Adrenal gland (tissue), 9 donors: ENCODE measurements at regions not wholly inside any gene's neighbourhood (a gene's known extent, or its start where the extent isn't known, plus 50 kb on each side); places are given as distances from the start of the nearest gene placed in this dataset.
A peak's percentile ranks its signal among the peaks of the same experiment; 100 is the strongest.
"Not testable (repeated sequence)": the region's sequence is repeated elsewhere in the genome, so short reads cannot be mapped to it uniquely, and the experiment has no call there.

ENCODE experiments used
- DNase-seq, 7 donors: peaks; one replicate each; pipeline ENCODE4 v3.0.0-alpha.2; 2019 to 2020
- H3K27ac ChIP-seq, 5 donors: fragments of 200-600 bp; sonication (generic) in 4 of 5; 1 replicate in 3 of 5; 2 replicates in 2 of 5; pipeline versions ENCODE4 v1.5.1 to v1.8.0; 2016 to 2020; ENCODE audit warnings: mild to moderate bottlenecking in 1 of 5
- H3K27me3 ChIP-seq: fragments of 200-600 bp; 2 replicates; pipeline ENCODE4 v1.8.0; 2021
- H3K36me3 ChIP-seq, 2 donors: fragments of 200-600 bp; replicated peaks in 1 of 2; 1 replicate in 1 of 2; 2 replicates in 1 of 2; pipeline versions ENCODE4 v1.5.1 to v1.8.0; 2018 to 2022
- H3K4me1 ChIP-seq, 2 donors: fragments of 200-600 bp; replicated peaks in 1 of 2; 1 replicate in 1 of 2; 2 replicates in 1 of 2; pipeline versions ENCODE4 v1.5.1 to v1.8.0; 2018 to 2021
- H3K4me3 ChIP-seq, 4 donors: fragments of 200-600 bp; sonication (generic) in 3 of 4; one replicate each; pipeline ENCODE4 v1.5.1; 2016 to 2018
- H3K9me3 ChIP-seq, 3 donors: fragments of 200-600 bp; sonication (generic) in 1 of 3; replicated peaks in 1 of 3; 1 replicate in 2 of 3; 2 replicates in 1 of 3; pipeline versions ENCODE4 v1.5.1 to v1.8.0; 2016 to 2021
- CTCF ChIP-seq, 6 experiments: fragments of 450-650 bp in 4 of 6; fragments of 200-600 bp in 2 of 6; sonication (generic) in 1 of 6; IDR thresholded peaks; 1 replicate in 5 of 6; 2 replicates in 1 of 6; pipeline versions ENCODE4 v1.5.1 to v1.8.0; 2016 to 2021; ENCODE audit warnings: antibody characterized with exemption in 6 of 6, mild to moderate bottlenecking in 2 of 6, moderate library complexity in 1 of 6
- POLR2A ChIP-seq, 2 donors: fragments of 450-650 bp; IDR thresholded peaks; one replicate each; pipeline ENCODE4 v1.6.1; 2017; ENCODE audit warnings: antibody characterized with exemption in 2 of 2, mild to moderate bottlenecking in 2 of 2, moderate library complexity in 1 of 2
- WGBS, 4 donors: extraction: QIAGEN DNeasy Blood & Tissue Kit in 2 of 4; methylation state at CpG; one replicate each; pipeline versions ENCODE4 v1.1.5 to v1.1.7; 2013 to 2017; 5-methylcytosine and 5-hydroxymethylcytosine counted together
- intact Hi-C, 2 donors: fragments of 100-400 bp; cut with DNase I; formaldehyde crosslinking; loops; one replicate each; pipeline versions ENCODE4 v1.14.1 to v1.15.0; 2022 to 2023
- donor health status: healthy with polysubstance abuse.
- donor health status: Bipolar disorder and iron deficiency.
- donor health status: DM: yes; HTN: yes; CAD: no.
- donor health status: DM: no; HTN: no; CAD: no.
- donor health status: DM: no; HTN: no; CAD: no.

- no peaks in the 10 kb centered on the region for H3K4me1 ChIP-seq
- no peak overlapping the region for H3K4me3 ChIP-seq
- H3K36me3 ChIP-seq = no peaks in the 10 kb centered on the region
- no peak overlapping the region for H3K27ac ChIP-seq
- TF ChIP-seq POLR2A (IDR thresholded peaks at IDR 0.05) (no peak), CTCF (IDR thresholded peaks at IDR 0.05) (no peak)
- no peaks in the 10 kb centered on the region for H3K27me3 ChIP-seq
- WGBS, 4 donors = 78 to 93% (median 85%) methylated on average over 1 of the region's 1 CpG
- intact Hi-C loops = no loop called here
- H3K9me3 ChIP-seq = no peaks in the 10 kb centered on the region
- no peak for DNase-seq
Measured at GRCh38 chr7:37578350-37578749, 105.2 kb upstream of the GPR141 start.

- intact Hi-C loops = no loop called here
- Histone ChIP-seq H3K4me1 (no peaks in the 10 kb centered on the region), H3K9me3 (no peaks in the 10 kb centered on the region), H3K36me3 (no peaks in the 10 kb centered on the region), H3K4me3 (no peak overlapping the region), H3K27me3 (no peaks in the 10 kb centered on the region), H3K27ac (no peak overlapping the region)
- no peak for TF ChIP-seq CTCF (IDR thresholded peaks at IDR 0.05)
- no peak for TF ChIP-seq POLR2A (IDR thresholded peaks at IDR 0.05)
- 85 to 89% (median 86%) methylated on average over 3 of the region's 3 CpGs for WGBS, 4 donors
- no peak for DNase-seq
Measured at GRCh38 chr7:37580376-37580775, 103.2 kb upstream of the GPR141 start.

GRCh38 chr7:37584651-37585463, 98.7 kb upstream of the GPR141 start:
- H3K27ac ChIP-seq, H3K4me1 ChIP-seq, H3K36me3 ChIP-seq, H3K9me3 ChIP-seq, H3K27me3 ChIP-seq, intact Hi-C loops, H3K4me3 ChIP-seq: not testable (repeated sequence)
- WGBS, 4 donors = 71 to 83% (median 80%) methylated on average over 4 of the region's 4 CpGs
- peak in 2 of 7 donors; percentile 9 to 11 for DNase-seq

- 52 to 71% (median 54%) methylated on average over 4 of the region's 4 CpGs for WGBS, 4 donors
Measured at GRCh38 chr7:37590824-37591223, 92.7 kb upstream of the GPR141 start.

More at GRCh38 chr7:37590824-37591223, 92.7 kb upstream of the GPR141 start:
- intact Hi-C loops = no loop called here
- H3K36me3 ChIP-seq = no peaks in the 10 kb centered on the region
- DNase-seq = no peak
- no peaks in the 10 kb centered on the region for H3K9me3 ChIP-seq
- no peaks in the 10 kb centered on the region for H3K27me3 ChIP-seq
- H3K4me3 ChIP-seq = no peak overlapping the region
- TF ChIP-seq POLR2A (IDR thresholded peaks at IDR 0.05) (no peak), CTCF (IDR thresholded peaks at IDR 0.05) (no peak)
- H3K4me1 ChIP-seq = no peaks in the 10 kb centered on the region
- H3K27ac ChIP-seq = no peak overlapping the region
